ENCODE measurements at regions not wholly inside any gene's neighbourhood (a gene's known extent, or its start where the extent isn't known, plus 50 kb on each side); places are given as distances from the start of the nearest gene placed in this dataset.

- Histone ChIP-seq H3K27ac (peak overlapping the region in 1 of 5 donors; percentile 22), H3K36me3 (no peaks in the 10 kb centered on the region), H3K4me3 (no peak overlapping the region), H3K27me3 (no peaks in the 10 kb centered on the region), H3K9me3 (no peaks in the 10 kb centered on the region), H3K4me1 (no peaks in the 10 kb centered on the region)
- intact Hi-C loops (cut with DNase I; ENCODE audit: low total_unique reads), result no loop called here
- peak in 1 of 2 donors; percentile 4 for DNase-seq
- 58 to 70% (median 64%) methylated on average over 4 of the region's 4 CpGs for WGBS, 5 donors
- TF ChIP-seq CTCF (IDR thresholded peaks at IDR 0.05) (no peak), EP300 (IDR thresholded peaks at IDR 0.05) (no peak), POLR2AphosphoS5 (IDR thresholded peaks at IDR 0.05) (no peak), POLR2A (IDR thresholded peaks at IDR 0.05) (no peak)
Measured at GRCh38 chr4:105014635-105015034, 132.0 kb upstream of the TET2 start.

DNA sequence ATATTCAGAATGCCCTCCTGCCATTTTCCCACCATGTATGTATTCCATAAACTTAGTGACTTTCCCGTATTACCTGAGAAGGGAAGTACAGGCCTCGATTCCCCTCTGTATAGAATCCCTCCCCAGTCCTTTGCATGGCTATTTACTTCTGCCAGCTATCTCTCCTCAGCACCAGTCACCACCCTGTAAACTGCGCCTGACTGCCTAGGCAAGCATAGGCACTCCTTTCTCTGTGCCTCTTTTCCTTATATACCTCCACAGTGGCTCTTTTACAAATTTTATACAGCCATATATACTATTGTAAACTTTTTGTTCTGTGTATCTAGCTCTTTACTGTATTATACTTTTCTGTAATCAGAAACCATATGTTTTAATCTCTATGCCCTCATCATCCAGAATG lies 130.9 kb upstream of the TET2 start:
- Histone ChIP-seq H3K27me3 (no peaks in the 10 kb centered on the region), H3K9me3 (no peaks in the 10 kb centered on the region), H3K4me1 (no peaks in the 10 kb centered on the region), H3K4me3 (no peak overlapping the region), H3K36me3 (no peaks in the 10 kb centered on the region), H3K27ac (no peak overlapping the region)
- TF ChIP-seq EP300 (IDR thresholded peaks at IDR 0.05), result no peak
- no peak for TF ChIP-seq POLR2A (IDR thresholded peaks at IDR 0.05)
- no peak for TF ChIP-seq POLR2AphosphoS5 (IDR thresholded peaks at IDR 0.05)
- TF ChIP-seq CTCF (IDR thresholded peaks at IDR 0.05), result no peak
- WGBS, 5 donors, result 81 to 94% (median 90%) methylated on average over 3 of the region's 3 CpGs
- no peak for DNase-seq
- intact Hi-C loops (cut with DNase I; ENCODE audit: low total_unique reads), result no loop called here

GRCh38 chr4:105022811-105023667 lies 123.6 kb upstream of the TET2 start:
- H3K4me1 ChIP-seq, result no peaks in the 10 kb centered on the region
- peak in 1 of 2 donors; percentile 3 for DNase-seq
- H3K27me3 ChIP-seq, result no peaks in the 10 kb centered on the region
- 50 to 61% (median 59%) methylated on average over 6 of the region's 6 CpGs for WGBS, 5 donors
- H3K9me3 ChIP-seq, result peaks cover 0 to 22% (median 9%) of the 10 kb centered on the region in 4 donors
- H3K36me3 ChIP-seq, result no peaks in the 10 kb centered on the region
- H3K4me3 ChIP-seq, result no peak overlapping the region
- intact Hi-C loops (cut with DNase I; ENCODE audit: low total_unique reads), result no loop called here
- TF ChIP-seq POLR2AphosphoS5 (IDR thresholded peaks at IDR 0.05) (no peak), CTCF (IDR thresholded peaks at IDR 0.05) (no peak), EP300 (IDR thresholded peaks at IDR 0.05) (no peak), POLR2A (IDR thresholded peaks at IDR 0.05) (no peak)
- no peak overlapping the region for H3K27ac ChIP-seq

DNA sequence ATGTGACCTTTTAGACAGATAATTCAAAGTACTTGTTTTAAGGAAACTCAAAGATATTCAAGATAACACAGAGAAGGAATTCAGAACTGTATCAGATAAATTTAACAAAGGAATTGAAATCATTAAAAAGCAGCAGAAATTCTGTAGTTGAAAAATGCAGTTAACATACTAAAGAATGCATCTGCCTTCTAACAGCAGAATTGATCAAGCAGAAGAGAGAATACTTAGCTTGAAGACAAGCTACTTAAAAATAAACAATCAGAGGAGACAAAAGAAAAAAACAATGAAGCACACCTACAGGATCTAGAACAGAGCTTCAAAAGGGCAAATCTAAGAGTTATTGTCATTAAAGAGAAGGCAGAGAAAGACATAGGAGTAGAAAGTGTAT lies 123.0 kb upstream of the TET2 start:
- no peaks in the 10 kb centered on the region for H3K27me3 ChIP-seq
- no peaks in the 10 kb centered on the region for H3K36me3 ChIP-seq
- no peaks in the 10 kb centered on the region for H3K4me1 ChIP-seq
- H3K27ac ChIP-seq, result no peak overlapping the region
- H3K9me3 ChIP-seq, result peaks cover 0 to 22% (median 9%) of the 10 kb centered on the region in 4 donors
- no peak for DNase-seq
- H3K4me3 ChIP-seq, result no peak overlapping the region
- TF ChIP-seq EP300 (IDR thresholded peaks at IDR 0.05) (no peak), POLR2A (IDR thresholded peaks at IDR 0.05) (no peak), POLR2AphosphoS5 (IDR thresholded peaks at IDR 0.05) (no peak), CTCF (IDR thresholded peaks at IDR 0.05) (no peak)
- intact Hi-C loops (cut with DNase I; ENCODE audit: low total_unique reads), result no loop called here
